Activated T-cell treated with anti-CD3 and anti-CD28 coated beads, Interleukin-2, amount 50 U/mL, for 24 hours (primary cell): ENCODE measurements at regions not wholly inside any gene's neighbourhood (a gene's known extent, or its start where the extent isn't known, plus 50 kb on each side); places are given as distances from the start of the nearest gene placed in this dataset.
"Not testable (repeated sequence)": the region's sequence is repeated elsewhere in the genome, so short reads cannot be mapped to it uniquely, and the experiment has no call there.

Experiments
- DNase-seq: peaks from one replicate; pipeline ENCODE4 v3.0.0-alpha.2; 2020
- H3K27ac Mint-ChIP-seq: 2 replicates; pipeline ENCODE4 v1.8.0; 2020; ENCODE audit warnings: mild to moderate bottlenecking, mixed read lengths
- H3K27me3 Mint-ChIP-seq: 2 replicates; pipeline ENCODE4 v1.8.0; 2020; ENCODE audit warnings: mixed read lengths
- H3K36me3 Mint-ChIP-seq: 2 replicates; pipeline ENCODE4 v1.8.0; 2020; ENCODE audit warnings: low read depth, mixed read lengths
- H3K4me1 Mint-ChIP-seq: 2 replicates; pipeline ENCODE4 v1.8.0; 2020; ENCODE audit warnings: low read depth, mixed read lengths
- H3K4me3 Mint-ChIP-seq: 2 replicates; pipeline ENCODE4 v1.8.0; 2020; ENCODE audit warnings: mild to moderate bottlenecking, moderate library complexity, mixed read lengths
- H3K9me3 Mint-ChIP-seq: 2 replicates; pipeline ENCODE4 v1.8.0; 2020; ENCODE audit warnings: mixed read lengths

DNA sequence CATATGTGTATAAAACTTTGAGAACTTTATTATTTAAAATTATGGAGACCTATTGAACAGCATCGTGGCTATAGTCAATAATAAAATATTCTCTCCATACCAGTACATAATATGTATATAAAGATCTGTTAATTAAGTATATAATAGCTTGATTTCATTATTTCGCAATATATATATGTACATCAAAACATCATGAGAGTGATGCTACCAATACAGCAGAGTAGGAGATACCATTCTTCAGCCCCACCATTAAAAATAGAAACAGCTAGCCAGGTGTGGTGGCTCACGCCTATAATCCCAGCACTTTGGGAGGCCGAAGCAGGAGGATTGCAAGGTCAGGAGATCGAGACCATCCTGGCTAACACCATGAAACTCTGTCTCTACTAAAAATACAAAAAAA is 1755.3 kb upstream of the SPRY2 start:
- Mint-ChIP-seq H3K4me3 (no peak overlapping the region), H3K4me1 (no peaks in the 10 kb centered on the region), H3K9me3 (peaks cover 6% of the 10 kb centered on the region), H3K36me3 (no peaks in the 10 kb centered on the region), H3K27ac (no peak overlapping the region), H3K27me3 (no peaks in the 10 kb centered on the region)
- DNase-seq = no peak

DNA sequence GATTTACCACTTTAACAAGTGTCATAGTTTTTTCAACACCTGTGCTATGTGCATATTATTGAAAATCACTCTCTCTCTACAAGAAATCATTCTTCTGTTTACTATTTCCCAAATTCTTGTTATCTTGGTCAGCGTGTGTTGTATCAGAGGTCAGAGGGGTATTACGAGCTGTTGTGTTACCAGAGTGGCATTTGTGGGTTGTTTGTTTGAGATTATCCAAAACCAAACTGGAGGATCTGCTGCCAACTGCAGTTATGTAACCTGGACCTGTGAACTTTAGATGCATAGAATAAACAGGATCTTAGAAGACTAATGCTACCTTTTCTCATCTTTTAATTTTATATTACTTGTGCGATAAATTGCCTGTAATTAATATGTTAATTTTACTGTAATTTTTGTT is 1751.4 kb upstream of the SPRY2 start:
- no peak for DNase-seq
- Mint-ChIP-seq H3K27ac (no peak overlapping the region), H3K36me3 (no peaks in the 10 kb centered on the region), H3K9me3 (peaks cover 10% of the 10 kb centered on the region), H3K4me1 (no peaks in the 10 kb centered on the region), H3K27me3 (no peaks in the 10 kb centered on the region), H3K4me3 (no peak overlapping the region)

DNA sequence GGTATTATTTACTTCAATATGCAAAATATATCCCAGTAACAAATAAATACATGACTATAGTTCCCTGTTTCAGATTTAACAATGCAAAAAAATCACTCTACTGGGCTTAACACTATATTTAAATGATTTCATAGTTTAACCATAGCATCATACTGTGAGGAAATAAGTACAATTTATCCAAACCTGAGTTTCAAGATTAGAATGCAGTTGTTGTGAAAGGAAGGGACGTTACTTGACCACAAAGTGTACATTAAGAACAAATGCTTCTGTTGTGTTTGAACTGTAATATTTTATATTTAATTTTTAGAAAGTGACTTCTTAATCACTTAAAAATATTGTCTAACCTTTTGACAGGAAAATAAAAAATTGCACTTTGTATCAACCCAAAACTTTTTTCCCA is 1747.9 kb upstream of the SPRY2 start:
- Mint-ChIP-seq H3K4me1 (no peaks in the 10 kb centered on the region), H3K4me3 (no peak overlapping the region), H3K9me3 (peaks cover 9% of the 10 kb centered on the region), H3K36me3 (no peaks in the 10 kb centered on the region), H3K27ac (no peak overlapping the region), H3K27me3 (no peaks in the 10 kb centered on the region)
- DNase-seq = no peak

DNA sequence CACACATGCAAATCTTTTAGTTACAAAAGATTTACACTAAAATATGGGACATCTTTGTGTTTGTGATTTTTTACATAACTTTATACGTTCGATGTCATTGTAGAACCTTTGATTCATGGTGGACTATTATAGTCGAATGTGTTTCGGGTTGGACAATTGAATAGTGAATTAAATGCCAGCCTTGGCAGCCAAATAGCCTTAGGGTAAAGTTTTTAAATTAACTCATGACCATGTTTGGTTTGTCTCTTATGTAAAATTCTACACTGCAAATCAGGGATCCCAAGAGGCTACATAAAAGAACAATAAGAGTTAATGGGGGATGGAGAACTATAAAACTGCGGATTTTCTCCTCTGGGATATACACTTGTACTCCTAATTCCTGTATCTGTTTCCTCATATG is 1735.6 kb upstream of the SPRY2 start:
- H3K4me3 Mint-ChIP-seq = no peak overlapping the region
- no peak for DNase-seq
- H3K27ac Mint-ChIP-seq = no peak overlapping the region
- peaks cover 20% of the 10 kb centered on the region for H3K9me3 Mint-ChIP-seq
- H3K4me1 Mint-ChIP-seq = no peaks in the 10 kb centered on the region
- no peaks in the 10 kb centered on the region for H3K36me3 Mint-ChIP-seq
- H3K27me3 Mint-ChIP-seq = no peaks in the 10 kb centered on the region

DNA sequence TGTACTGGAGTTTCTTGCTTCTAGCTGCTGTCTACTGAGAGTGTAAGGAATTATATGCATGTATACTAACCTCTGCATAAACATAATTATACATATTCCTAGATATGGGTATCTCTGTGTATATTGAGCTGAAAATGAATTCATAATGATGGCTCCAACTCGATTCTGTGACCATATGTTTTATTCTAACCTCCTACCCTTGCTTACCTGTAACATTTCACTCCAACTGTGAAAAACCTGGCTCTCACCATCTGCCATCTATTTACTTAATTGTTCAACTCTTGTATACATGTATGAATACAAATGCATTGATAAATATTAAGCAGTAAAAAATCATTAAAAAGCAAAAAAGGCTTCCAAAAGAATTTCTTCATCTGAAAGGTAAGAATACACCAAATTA is 1729.5 kb upstream of the SPRY2 start:
- Mint-ChIP-seq H3K9me3 (peaks cover 28% of the 10 kb centered on the region), H3K36me3 (no peaks in the 10 kb centered on the region), H3K27me3 (no peaks in the 10 kb centered on the region), H3K4me1 (no peaks in the 10 kb centered on the region), H3K27ac (no peak overlapping the region), H3K4me3 (no peak overlapping the region)
- DNase-seq = no peak

DNA sequence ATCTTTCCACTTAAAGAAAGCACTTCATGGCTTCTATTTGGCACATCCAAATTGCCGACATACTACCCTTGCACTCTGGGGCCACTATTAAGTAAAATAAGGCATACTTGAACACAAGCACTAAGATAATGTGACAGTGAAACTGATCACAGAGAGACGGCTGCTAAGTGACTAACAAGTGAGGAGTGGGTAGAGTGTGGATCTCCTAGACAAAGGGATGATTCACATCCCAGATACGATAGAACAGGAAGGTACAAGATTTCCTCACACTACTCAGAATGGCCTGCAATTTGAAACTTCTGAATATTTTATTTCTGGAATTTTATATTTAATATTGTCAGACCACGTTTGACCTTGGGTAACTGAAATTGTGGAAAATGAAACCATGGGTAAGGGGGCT is 1721.8 kb upstream of the SPRY2 start:
- Mint-ChIP-seq H3K9me3 (peaks cover 20% of the 10 kb centered on the region), H3K4me1 (no peaks in the 10 kb centered on the region), H3K27ac (no peak overlapping the region), H3K27me3 (no peaks in the 10 kb centered on the region), H3K36me3 (no peaks in the 10 kb centered on the region), H3K4me3 (no peak overlapping the region)
- no peak for DNase-seq

DNA sequence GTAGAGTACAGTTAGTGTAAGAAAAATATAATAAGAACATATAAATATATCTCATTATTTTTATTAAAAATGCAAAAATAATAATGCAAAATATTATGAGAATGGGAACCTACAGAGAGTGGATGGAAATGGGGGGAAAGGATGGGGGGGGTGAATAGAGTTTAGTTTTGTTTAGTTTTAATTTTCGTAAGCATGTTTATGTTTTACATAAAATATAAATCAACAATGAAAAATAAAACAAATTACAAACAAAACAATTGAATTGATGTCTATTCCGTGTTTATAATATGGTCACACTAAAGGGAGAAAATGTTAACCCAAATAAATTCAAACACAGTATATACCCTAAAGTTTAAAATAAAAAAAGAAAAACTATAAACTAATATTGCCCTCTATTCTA is 1717.4 kb upstream of the SPRY2 start:
- peaks cover 10% of the 10 kb centered on the region for H3K9me3 Mint-ChIP-seq
- H3K36me3 Mint-ChIP-seq = no peaks in the 10 kb centered on the region
- no peak overlapping the region for H3K4me3 Mint-ChIP-seq
- no peak overlapping the region for H3K27ac Mint-ChIP-seq
- no peak for DNase-seq
- H3K4me1 Mint-ChIP-seq = no peaks in the 10 kb centered on the region
- H3K27me3 Mint-ChIP-seq = no peaks in the 10 kb centered on the region

DNA sequence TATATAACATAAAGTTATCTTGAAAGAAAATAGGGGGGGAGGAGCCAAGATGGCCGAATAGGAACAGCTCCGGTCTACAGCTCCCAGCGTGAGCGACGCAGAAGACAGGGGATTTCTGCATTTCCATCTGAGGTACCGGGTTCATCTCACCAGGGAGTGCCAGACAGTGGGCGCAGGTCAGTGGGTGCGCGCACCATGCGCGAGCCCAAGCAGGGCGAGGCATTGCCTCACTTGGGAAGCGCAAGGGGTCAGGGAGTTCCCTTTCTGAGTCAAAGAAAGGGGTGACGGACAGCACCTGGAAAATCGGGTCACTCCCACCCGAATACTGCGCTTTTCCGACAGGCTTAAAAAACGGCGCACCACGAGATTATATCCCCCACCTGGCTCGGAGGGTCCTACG is 1704.4 kb upstream of the SPRY2 start:
- H3K9me3 Mint-ChIP-seq, DNase-seq, H3K27me3 Mint-ChIP-seq, H3K4me1 Mint-ChIP-seq, H3K27ac Mint-ChIP-seq, H3K36me3 Mint-ChIP-seq, H3K4me3 Mint-ChIP-seq: not testable (repeated sequence)

DNA sequence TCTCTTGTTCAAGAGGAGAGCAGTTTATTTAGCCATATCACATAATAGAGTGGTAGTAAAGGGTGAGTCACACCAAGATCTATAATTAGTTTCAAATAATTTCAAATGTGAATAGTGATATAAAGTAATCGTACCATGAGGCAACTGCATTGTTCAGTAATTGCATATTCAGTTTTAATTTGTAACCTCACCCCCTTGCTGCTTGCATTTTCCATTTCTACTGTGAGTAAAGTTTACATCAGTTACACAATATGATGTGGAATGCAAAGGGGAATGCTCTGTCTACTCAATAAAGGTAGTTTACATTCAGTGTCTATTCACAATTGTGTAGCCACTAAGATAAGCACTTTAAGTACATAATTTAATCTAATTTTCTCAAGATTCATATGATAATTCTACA is 1695.7 kb upstream of the SPRY2 start:
- H3K4me1 Mint-ChIP-seq = no peaks in the 10 kb centered on the region
- no peaks in the 10 kb centered on the region for H3K36me3 Mint-ChIP-seq
- peaks cover 10% of the 10 kb centered on the region for H3K9me3 Mint-ChIP-seq
- H3K4me3 Mint-ChIP-seq = no peak overlapping the region
- no peak for DNase-seq
- H3K27ac Mint-ChIP-seq = no peak overlapping the region
- no peaks in the 10 kb centered on the region for H3K27me3 Mint-ChIP-seq

DNA sequence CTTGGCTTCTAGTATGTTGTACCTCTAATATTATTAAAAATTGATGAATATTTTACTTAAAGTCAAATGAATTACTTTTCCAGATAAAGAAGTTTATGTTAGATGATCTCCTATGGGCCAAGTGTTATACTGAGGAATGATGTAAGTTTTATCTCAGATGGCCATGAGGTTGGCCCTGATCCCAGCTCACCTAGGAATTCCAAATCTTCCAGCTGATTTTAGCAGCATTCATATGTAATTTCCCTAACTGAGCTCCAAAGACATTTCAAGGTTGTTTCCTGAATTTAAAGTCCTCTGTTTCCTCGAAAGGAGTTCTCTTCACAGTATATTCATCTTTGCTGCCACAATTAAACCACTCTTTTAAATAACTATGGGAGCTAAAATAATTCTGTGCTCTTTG is 1670.4 kb upstream of the SPRY2 start:
- Mint-ChIP-seq H3K9me3 (peaks cover 12% of the 10 kb centered on the region), H3K4me3 (no peak overlapping the region), H3K27ac (no peak overlapping the region), H3K27me3 (no peaks in the 10 kb centered on the region), H3K36me3 (no peaks in the 10 kb centered on the region), H3K4me1 (no peaks in the 10 kb centered on the region)
- DNase-seq = no peak

DNA sequence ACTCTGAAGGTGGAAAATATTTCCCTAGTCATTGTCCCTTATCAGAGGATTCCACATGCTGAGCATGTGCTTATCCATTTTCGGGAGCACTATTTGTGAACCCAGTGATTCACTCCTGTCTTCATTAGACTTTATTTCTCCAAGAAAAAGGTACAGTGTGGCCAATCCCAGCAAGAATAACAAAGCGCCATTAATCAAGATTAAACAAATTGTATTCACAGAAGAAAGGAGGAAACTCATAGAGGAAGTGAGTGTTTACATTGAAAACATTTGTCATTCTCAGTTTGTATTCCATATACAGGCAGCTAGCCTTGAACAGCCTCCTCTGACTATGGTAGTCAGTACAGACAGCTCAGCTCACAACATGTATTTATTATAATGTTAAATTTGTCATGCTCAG is 1669.9 kb upstream of the SPRY2 start:
- Mint-ChIP-seq H3K27ac (no peak overlapping the region), H3K9me3 (peaks cover 12% of the 10 kb centered on the region), H3K36me3 (no peaks in the 10 kb centered on the region), H3K27me3 (no peaks in the 10 kb centered on the region), H3K4me3 (no peak overlapping the region), H3K4me1 (no peaks in the 10 kb centered on the region)
- no peak for DNase-seq

DNA sequence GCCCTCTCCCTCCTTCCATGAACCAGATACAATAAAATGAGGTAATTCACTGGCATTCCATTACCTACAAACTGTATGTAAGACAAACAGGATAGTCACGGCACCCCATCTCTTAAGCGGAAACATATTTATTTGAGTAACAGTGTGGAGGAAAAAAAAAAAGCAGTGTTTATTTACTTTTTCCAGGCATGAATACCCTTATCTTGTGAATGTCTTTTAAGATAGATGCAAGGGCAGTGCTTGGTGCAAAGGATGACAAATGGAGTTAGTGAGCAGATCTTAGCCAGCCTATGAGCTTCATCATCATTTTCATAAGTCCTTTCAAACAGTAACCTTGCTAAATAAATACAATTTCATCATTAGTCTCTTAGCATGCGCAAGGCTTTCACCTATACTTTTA is 1661.8 kb upstream of the SPRY2 start:
- Mint-ChIP-seq H3K27ac (no peak overlapping the region), H3K36me3 (no peaks in the 10 kb centered on the region), H3K4me3 (no peak overlapping the region), H3K9me3 (peaks cover 2% of the 10 kb centered on the region), H3K27me3 (no peaks in the 10 kb centered on the region), H3K4me1 (no peaks in the 10 kb centered on the region)
- no peak for DNase-seq

DNA sequence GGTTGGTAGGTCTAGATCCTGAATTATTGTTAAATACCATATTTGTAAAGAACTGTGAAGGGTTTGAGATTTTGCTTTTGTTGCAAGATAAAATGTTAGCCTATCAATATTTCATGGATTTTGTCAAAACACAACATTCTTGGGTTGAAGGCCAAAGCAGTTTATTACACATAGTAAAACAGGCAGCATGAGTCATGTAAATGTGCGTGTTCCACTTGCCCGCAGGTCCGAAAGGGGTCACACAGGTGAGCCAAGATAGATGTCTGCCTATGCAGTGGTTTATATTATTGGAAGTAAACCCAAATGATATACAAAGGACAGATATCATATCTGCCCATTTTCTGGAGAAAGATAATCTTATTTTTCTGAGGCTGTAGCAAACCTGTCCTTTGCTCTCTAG is 1654.4 kb upstream of the SPRY2 start:
- no peak for DNase-seq
- Mint-ChIP-seq H3K4me3 (no peak overlapping the region), H3K36me3 (no peaks in the 10 kb centered on the region), H3K9me3 (peaks cover 7% of the 10 kb centered on the region), H3K4me1 (no peaks in the 10 kb centered on the region), H3K27me3 (no peaks in the 10 kb centered on the region), H3K27ac (no peak overlapping the region)

DNA sequence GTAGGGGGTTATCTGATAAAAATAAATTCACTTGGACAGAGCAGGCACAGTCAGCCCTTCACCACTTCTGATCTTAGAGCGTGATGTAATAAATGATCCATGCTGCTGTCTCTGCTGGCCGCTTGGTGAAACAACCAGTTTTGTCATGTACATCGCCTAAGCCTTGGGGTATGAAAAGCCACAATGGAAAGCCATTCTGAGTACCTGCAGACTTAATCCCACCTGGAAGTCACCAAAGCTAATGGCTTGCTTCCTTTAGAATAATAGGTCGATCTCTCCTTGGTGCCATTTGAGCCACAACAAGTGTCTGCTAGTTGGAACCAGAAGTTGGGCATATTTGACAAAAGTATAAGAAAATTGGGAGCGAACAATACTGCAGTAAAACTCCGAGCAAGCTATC is 1649.7 kb upstream of the SPRY2 start:
- DNase-seq = no peak
- Mint-ChIP-seq H3K36me3 (no peaks in the 10 kb centered on the region), H3K4me3 (no peak overlapping the region), H3K27me3 (no peaks in the 10 kb centered on the region), H3K27ac (no peak overlapping the region), H3K4me1 (no peaks in the 10 kb centered on the region), H3K9me3 (peaks cover 25% of the 10 kb centered on the region)

DNA sequence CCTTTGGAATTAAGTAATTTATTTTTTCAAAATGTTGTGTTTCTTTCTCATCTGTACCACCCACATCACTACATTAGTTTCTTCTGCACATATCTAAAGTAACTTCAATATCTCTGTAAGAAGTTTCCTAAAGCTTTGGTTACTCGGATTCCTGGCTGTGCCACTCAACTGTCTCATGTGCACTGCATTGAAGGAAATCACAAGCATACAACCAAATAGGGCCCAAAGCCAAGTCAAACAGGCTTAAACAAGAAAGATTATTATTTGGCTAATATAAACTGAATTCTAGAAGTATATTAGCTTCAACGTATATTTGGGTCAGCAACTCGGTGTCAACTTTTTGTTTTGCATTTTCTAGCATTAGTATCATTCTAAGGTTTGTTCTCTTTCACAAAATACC is 1647.6 kb upstream of the SPRY2 start:
- H3K27me3 Mint-ChIP-seq = no peaks in the 10 kb centered on the region

DNA sequence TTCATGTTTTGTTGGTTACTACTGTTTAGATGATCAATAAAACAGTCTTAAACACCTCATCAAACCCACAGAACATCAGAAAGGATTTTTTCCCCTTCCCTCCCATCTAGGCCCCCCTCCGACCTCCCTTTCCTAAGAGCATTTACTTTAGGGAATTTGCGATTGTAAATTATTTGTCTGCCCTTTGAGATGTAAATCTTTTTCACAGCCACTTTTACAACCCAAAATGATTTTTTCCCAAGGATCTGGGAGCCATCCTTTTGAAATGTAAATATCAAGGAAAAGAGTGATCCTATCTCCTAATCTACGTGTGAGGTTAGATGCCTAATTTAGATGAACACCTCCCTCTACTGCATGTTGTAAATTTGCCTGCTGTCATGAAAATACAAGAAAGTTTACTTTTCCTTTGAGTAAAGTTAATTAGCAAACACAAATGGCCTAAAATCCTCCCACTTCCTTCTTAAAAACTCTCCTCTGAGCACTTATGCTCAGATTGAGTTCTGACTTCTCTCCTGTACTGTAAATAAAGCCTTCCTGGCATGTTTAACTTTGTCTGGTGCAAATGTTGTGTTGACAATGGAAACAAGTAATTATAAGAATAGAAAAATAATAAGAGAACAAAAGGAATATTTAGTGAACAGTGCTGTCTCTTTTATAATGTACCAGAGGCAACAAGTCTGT is 1646.9 kb upstream of the SPRY2 start:
- Mint-ChIP-seq H3K4me1 (no peaks in the 10 kb centered on the region), H3K27ac (no peak overlapping the region), H3K4me3 (no peak overlapping the region), H3K9me3 (peaks cover 32% of the 10 kb centered on the region), H3K27me3 (no peaks in the 10 kb centered on the region), H3K36me3 (no peaks in the 10 kb centered on the region)
- DNase-seq = no peak

More for the DNA sequence above, 1647.6 kb upstream of the SPRY2 start:
- H3K36me3 Mint-ChIP-seq = no peaks in the 10 kb centered on the region
- DNase-seq = no peak
- peaks cover 29% of the 10 kb centered on the region for H3K9me3 Mint-ChIP-seq
- H3K4me1 Mint-ChIP-seq = no peaks in the 10 kb centered on the region
- no peak overlapping the region for H3K27ac Mint-ChIP-seq
- no peak overlapping the region for H3K4me3 Mint-ChIP-seq
